ENCODE measurements at regions not wholly inside any gene's neighbourhood (a gene's known extent, or its start where the extent isn't known, plus 50 kb on each side); places are given as distances from the start of the nearest gene placed in this dataset.

- H3K56ac ChIP-seq (ENCODE audit: insufficient read length, low read depth, low read length) = no peak overlapping the region
- H3K4ac ChIP-seq (ENCODE audit: low read depth, low read length) = no peak overlapping the region
- no peaks in the 10 kb centered on the region for H3K79me2 ChIP-seq (ENCODE audit: insufficient read depth, low read length)
- Mint-ChIP-seq H3K4me1 (peaks cover 3 to 17% of the 10 kb centered on the region in 2 experiments), H3K4me3 (no peak overlapping the region), H3K27me3 (ENCODE audit: low read depth) (no peaks in the 10 kb centered on the region), H3K9me3 (no peaks in the 10 kb centered on the region), H3K27ac (no peak overlapping the region), H3K36me3 (ENCODE audit: insufficient read depth in 1 of 3, low read depth in 3 of 3) (no peaks in the 10 kb centered on the region; a peak in 1 of 7 replicates)
- no peak overlapping the region for H2AFZ ChIP-seq (ENCODE audit: low read length)
- H2BK15ac ChIP-seq (ENCODE audit: low read depth, low read length) = no peak overlapping the region
- DNase-seq = no peak
- no peak overlapping the region for H3K4me2 ChIP-seq (ENCODE audit: insufficient read depth, insufficient read length, low read length)
- H3K23me2 ChIP-seq (ENCODE audit: insufficient read length, low read depth, low read length, poor library complexity, severe bottlenecking) = no peaks in the 10 kb centered on the region
- H2BK12ac ChIP-seq (ENCODE audit: insufficient read length, low read depth, low read length) = no peak overlapping the region
- no peak overlapping the region for H4K91ac ChIP-seq (ENCODE audit: insufficient read length, low read depth, low read length)
- H4K5ac ChIP-seq (ENCODE audit: insufficient read length, low read depth, low read length) = no peak overlapping the region
- H3K14ac ChIP-seq (ENCODE audit: insufficient read depth, low read length) = no peak overlapping the region
- no peak overlapping the region for H4K8ac ChIP-seq (replicated peaks; ENCODE audit: insufficient read length, low read depth, low read length)
- no peak overlapping the region for H3K9ac ChIP-seq (ENCODE audit: extremely low read depth, insufficient read length, low read length)
- no peaks in the 10 kb centered on the region for H4K20me1 ChIP-seq (ENCODE audit: control insufficient read depth, insufficient read depth, insufficient read length)
- no peak for TF ChIP-seq CTCF (conservative IDR thresholded peaks at IDR 0.05)
- H3K9me3 ChIP-seq (ENCODE audit: control insufficient read depth, low read depth, low read length) = no peaks in the 10 kb centered on the region
- no peak overlapping the region for H3K18ac ChIP-seq (ENCODE audit: insufficient read length, low read depth, low read length)
- no peak overlapping the region for H2AK5ac ChIP-seq (ENCODE audit: insufficient read length, low read length)
- no peaks in the 10 kb centered on the region for H3K79me1 ChIP-seq (ENCODE audit: insufficient read depth, low read depth, low read length, poor library complexity, severe bottlenecking)
- H3K23ac ChIP-seq (ENCODE audit: insufficient read length, low read depth, low read length) = no peak overlapping the region
- H3T11ph ChIP-seq (ENCODE audit: low read length) = no peak overlapping the region
- H3K27me3 ChIP-seq (ENCODE audit: insufficient read depth, low read length) = no peaks in the 10 kb centered on the region
- no peak overlapping the region for H2BK120ac ChIP-seq (ENCODE audit: low read depth, low read length, poor library complexity, severe bottlenecking)
- no peak overlapping the region for H3K27ac ChIP-seq (ENCODE audit: insufficient read length, low read depth, low read length)
- H2BK5ac ChIP-seq (ENCODE audit: insufficient read length, low read length) = no peak overlapping the region
- H2BK20ac ChIP-seq (ENCODE audit: low read depth, low read length, poor library complexity, severe bottlenecking) = no peak overlapping the region
- WGBS (ENCODE audit: extremely low coverage, insufficient read length, low lambda C conversion rate) = no CpG with 5 or more reads among the region's 5 CpGs
- no peaks in the 10 kb centered on the region; the same call in 1 of the 2 replicates for H3K4me1 ChIP-seq (ENCODE audit: insufficient read depth, low read length)
Observed at GRCh38 chr2:145106293-145106692, 586.4 kb upstream of the ZEB2 start.
